ENCODE measurements at regions not wholly inside any gene's neighbourhood (a gene's known extent, or its start where the extent isn't known, plus 50 kb on each side); places are given as distances from the start of the nearest gene placed in this dataset.

DNA sequence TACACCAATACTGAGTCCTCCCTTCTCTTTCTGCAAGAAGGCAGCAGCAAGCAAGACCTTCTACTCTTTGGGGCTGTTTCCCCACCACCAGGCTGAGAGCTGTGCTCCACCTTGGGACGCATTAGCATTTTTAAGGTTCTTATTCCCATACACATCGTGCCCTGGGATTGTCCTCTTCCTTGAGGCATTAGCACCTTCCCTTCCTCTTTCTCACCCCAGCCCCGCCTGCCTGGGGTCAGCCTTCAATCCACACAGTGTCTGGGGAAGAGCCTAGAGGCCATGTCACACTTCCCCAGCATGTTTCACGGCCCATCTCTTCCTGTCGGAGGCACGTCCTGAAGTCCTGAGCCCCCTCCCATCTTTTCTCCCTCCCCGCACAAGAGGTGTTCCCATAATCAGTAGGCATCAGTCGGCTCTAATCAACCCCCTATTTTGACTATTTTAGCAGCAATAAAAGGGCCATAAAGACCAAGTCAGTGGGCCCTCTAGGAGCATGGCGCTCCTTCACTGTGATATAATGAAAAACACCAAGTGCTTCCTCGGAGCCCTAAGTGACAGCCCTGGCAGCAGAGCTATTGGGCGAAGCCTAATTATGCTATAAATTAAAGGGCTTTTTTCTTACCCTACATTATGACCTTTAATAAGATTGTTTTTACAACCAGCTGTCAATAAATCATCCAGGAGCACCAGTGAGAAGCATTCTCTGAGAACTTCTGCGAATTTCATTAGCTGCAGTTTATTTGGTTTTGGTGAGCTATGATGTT, 55.0 kb upstream of the PKDCC start:
- TF ChIP-seq EZH2phosphoT487 (IDR thresholded peaks at IDR 0.05; ENCODE audit: low read length) (no peak), CTCF (IDR thresholded peaks at IDR 0.05; ENCODE audit: low read length) (no peak), EZH2 (optimal IDR thresholded peaks at IDR 0.05; ENCODE audit: low read depth, low read length) (no peak)
- no peak overlapping the region for H3K4me2 ChIP-seq (ENCODE audit: low read depth, low read length)
- no peaks in the 10 kb centered on the region for H3K36me3 ChIP-seq (replicated peaks; ENCODE audit: insufficient read depth, low read length)
- H3K27me3 ChIP-seq (replicated peaks; ENCODE audit: insufficient read depth, low read length), result no peaks in the 10 kb centered on the region
- H3K9ac ChIP-seq (ENCODE audit: low read length), result no peak overlapping the region
- no peaks in the 10 kb centered on the region for H3K79me2 ChIP-seq (ENCODE audit: low read length)
- no peak overlapping the region for H3K4me3 ChIP-seq (ENCODE audit: low read length)
- no peak overlapping the region for H3K27ac ChIP-seq (ENCODE audit: low read length)
- no peaks in the 10 kb centered on the region for H3K9me3 ChIP-seq (replicated peaks; ENCODE audit: insufficient read depth, low read length)
- H2AFZ ChIP-seq (ENCODE audit: low read length), result no peak overlapping the region
- H3K9me2 ChIP-seq (replicated peaks; ENCODE audit: insufficient read depth, low read length), result no peaks in the 10 kb centered on the region
- DNase-seq, result no peak
- no peaks in the 10 kb centered on the region for H4K20me1 ChIP-seq (ENCODE audit: insufficient read depth, low read length)
- H3F3A ChIP-seq (ENCODE audit: insufficient read depth, low read length), result no peaks in the 10 kb centered on the region
- H3K4me1 ChIP-seq (ENCODE audit: low read length), result no peaks in the 10 kb centered on the region

GRCh38 chr2:41993435-41993925, 54.3 kb upstream of the PKDCC start:
- Histone ChIP-seq H3K27me3 (replicated peaks; ENCODE audit: insufficient read depth, low read length) (no peaks in the 10 kb centered on the region), H3K9ac (ENCODE audit: low read length) (no peak overlapping the region)
- DNase-seq, result no peak

DNA sequence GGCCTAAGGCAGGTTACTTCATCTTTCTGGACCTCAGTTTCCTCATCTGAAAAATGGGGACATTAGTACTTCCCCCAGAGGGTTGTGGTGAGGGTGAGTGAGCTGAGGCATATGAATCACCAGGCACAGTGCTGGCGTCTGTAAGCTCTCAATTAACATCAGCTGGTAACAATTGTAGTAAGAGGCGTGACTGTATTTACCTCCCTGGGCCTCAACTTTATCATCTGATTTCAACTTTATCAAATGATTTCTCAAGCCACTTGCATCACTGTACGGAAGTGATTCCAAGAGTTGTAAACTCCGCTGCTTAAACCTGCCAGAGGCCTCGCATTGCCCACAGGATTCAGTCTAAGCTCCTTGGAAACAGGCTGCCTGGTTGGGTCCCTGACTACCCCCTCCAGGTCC, 53.6 kb upstream of the PKDCC start:
- Histone ChIP-seq H3K9ac (ENCODE audit: low read length) (no peak overlapping the region), H3K27ac (ENCODE audit: low read length) (no peak overlapping the region), H3K9me2 (replicated peaks; ENCODE audit: insufficient read depth, low read length) (no peaks in the 10 kb centered on the region), H4K20me1 (ENCODE audit: insufficient read depth, low read length) (no peaks in the 10 kb centered on the region), H3K36me3 (replicated peaks; ENCODE audit: insufficient read depth, low read length) (no peaks in the 10 kb centered on the region), H3K4me3 (ENCODE audit: low read length) (no peak overlapping the region), H3F3A (ENCODE audit: insufficient read depth, low read length) (no peaks in the 10 kb centered on the region), H3K9me3 (replicated peaks; ENCODE audit: insufficient read depth, low read length) (no peaks in the 10 kb centered on the region), H3K4me1 (ENCODE audit: low read length) (no peaks in the 10 kb centered on the region), H3K79me2 (ENCODE audit: low read length) (no peaks in the 10 kb centered on the region), H2AFZ (ENCODE audit: low read length) (no peak overlapping the region), H3K27me3 (replicated peaks; ENCODE audit: insufficient read depth, low read length) (no peaks in the 10 kb centered on the region), H3K4me2 (ENCODE audit: low read depth, low read length) (no peak overlapping the region)
- TF ChIP-seq CTCF (IDR thresholded peaks at IDR 0.05; ENCODE audit: low read length) (no peak), EZH2 (optimal IDR thresholded peaks at IDR 0.05; ENCODE audit: low read depth, low read length) (no peak), EZH2phosphoT487 (IDR thresholded peaks at IDR 0.05; ENCODE audit: low read length) (no peak)
- DNase-seq, result no peak

More at GRCh38 chr2:41993435-41993925, 54.3 kb upstream of the PKDCC start:
- no peak overlapping the region for H2AFZ ChIP-seq (ENCODE audit: low read length)
- TF ChIP-seq EZH2phosphoT487 (IDR thresholded peaks at IDR 0.05; ENCODE audit: low read length) (no peak), CTCF (IDR thresholded peaks at IDR 0.05; ENCODE audit: low read length) (no peak), EZH2 (optimal IDR thresholded peaks at IDR 0.05; ENCODE audit: low read depth, low read length) (no peak)
- no peak overlapping the region for H3K27ac ChIP-seq (ENCODE audit: low read length)
- no peaks in the 10 kb centered on the region for H3K9me2 ChIP-seq (replicated peaks; ENCODE audit: insufficient read depth, low read length)
- H3F3A ChIP-seq (ENCODE audit: insufficient read depth, low read length), result no peaks in the 10 kb centered on the region
- no peaks in the 10 kb centered on the region for H3K9me3 ChIP-seq (replicated peaks; ENCODE audit: insufficient read depth, low read length)
- no peaks in the 10 kb centered on the region for H3K79me2 ChIP-seq (ENCODE audit: low read length)
- no peak overlapping the region for H3K4me2 ChIP-seq (ENCODE audit: low read depth, low read length)
- no peaks in the 10 kb centered on the region for H4K20me1 ChIP-seq (ENCODE audit: insufficient read depth, low read length)
- no peaks in the 10 kb centered on the region for H3K36me3 ChIP-seq (replicated peaks; ENCODE audit: insufficient read depth, low read length)
- no peaks in the 10 kb centered on the region for H3K4me1 ChIP-seq (ENCODE audit: low read length)
- H3K4me3 ChIP-seq (ENCODE audit: low read length), result no peak overlapping the region

All from MM.1S (cell line).